Adipocyte (in vitro differentiated cells): ENCODE measurements at regions not wholly inside any gene's neighbourhood (a gene's known extent, or its start where the extent isn't known, plus 50 kb on each side); places are given as distances from the start of the nearest gene placed in this dataset.

Source experiments
- DNase-seq: peaks from one replicate; pipeline ENCODE4 v3.0.0-alpha.2; 2015; ENCODE audit warnings: low read depth
- H3K27me3 ChIP-seq: replicated peaks from 2 replicates; pipeline ENCODE4 v1.7.0; 2013; ENCODE audit warnings: mild to moderate bottlenecking, low read length, moderate library complexity; ENCODE audit not compliant: control insufficient read depth, insufficient read depth
- H3K36me3 ChIP-seq: 2 replicates; pipeline ENCODE4 v1.7.0; 2013; ENCODE audit warnings: low read length, mild to moderate bottlenecking, moderate library complexity; ENCODE audit not compliant: control insufficient read depth, insufficient read depth, severe bottlenecking
- H3K4me1 ChIP-seq: 2 replicates; pipeline ENCODE4 v1.7.0; 2013; ENCODE audit warnings: mild to moderate bottlenecking, low read length, moderate library complexity; ENCODE audit not compliant: control insufficient read depth, insufficient read depth
- H3K4me3 ChIP-seq: 2 replicates; pipeline ENCODE4 v1.7.0; 2013; ENCODE audit warnings: mild to moderate bottlenecking, low read length, moderate library complexity
- H3K9ac ChIP-seq: 2 replicates; pipeline ENCODE4 v1.7.0; 2013; ENCODE audit warnings: mild to moderate bottlenecking, low read length, moderate library complexity
- H3K9me3 ChIP-seq: 2 replicates; pipeline ENCODE4 v1.7.0; 2013; ENCODE audit warnings: mild to moderate bottlenecking, low read length, moderate library complexity; ENCODE audit not compliant: control insufficient read depth

DNA sequence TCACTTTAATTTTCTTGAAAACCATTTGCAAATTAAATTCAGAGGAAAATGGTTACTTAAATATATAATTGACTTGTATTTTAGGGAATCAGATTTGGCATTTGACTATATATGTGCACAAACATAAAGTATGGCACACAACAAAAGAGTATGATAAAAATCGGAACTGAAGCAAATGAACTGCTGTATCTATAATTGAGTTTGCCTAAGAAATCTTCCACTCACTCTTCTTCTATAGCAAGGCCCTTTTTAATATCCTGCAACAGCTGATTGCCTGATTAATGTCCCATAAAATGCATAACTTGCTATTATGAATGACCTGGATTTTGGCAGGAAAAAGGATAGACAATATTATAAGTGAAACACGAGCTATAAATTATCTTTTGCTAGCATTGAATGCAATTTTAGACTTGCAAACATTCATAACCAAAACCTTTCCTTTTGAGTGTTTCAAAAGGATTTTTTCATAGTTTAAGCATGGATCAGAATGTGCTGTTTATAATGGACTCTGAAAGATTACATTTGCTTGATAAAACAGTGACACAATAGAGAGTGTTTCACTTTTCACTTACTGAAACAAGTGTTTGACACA, 2204.3 kb downstream of the MRPL39 start:
- Histone ChIP-seq H3K4me1 (no peaks in the 10 kb centered on the region), H3K9me3 (no peaks in the 10 kb centered on the region), H3K4me3 (no peak overlapping the region), H3K27me3 (no peaks in the 10 kb centered on the region), H3K36me3 (no peaks in the 10 kb centered on the region), H3K9ac (no peak overlapping the region)
- DNase-seq, result no peak

DNA sequence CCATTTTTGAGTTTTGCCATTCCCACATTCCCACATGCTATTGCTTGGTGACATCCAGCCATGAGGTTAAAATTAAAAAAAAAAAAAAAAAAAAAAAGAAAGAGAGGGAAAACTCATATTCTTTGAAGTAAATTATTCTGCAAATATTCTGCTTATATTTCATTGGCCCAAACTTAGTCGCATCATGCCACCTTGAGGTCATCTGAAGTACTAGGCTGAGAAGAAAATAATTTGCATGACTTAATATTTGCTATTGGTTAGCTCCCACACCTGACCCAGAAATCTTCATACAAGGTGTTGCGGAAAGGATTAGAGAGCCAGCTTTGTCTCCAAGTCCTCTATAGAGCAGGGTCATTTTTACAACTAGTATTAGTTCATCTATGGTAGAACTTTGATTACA, 2206.0 kb downstream of the MRPL39 start:
- Histone ChIP-seq H3K27me3 (no peaks in the 10 kb centered on the region), H3K36me3 (no peaks in the 10 kb centered on the region)

DNA sequence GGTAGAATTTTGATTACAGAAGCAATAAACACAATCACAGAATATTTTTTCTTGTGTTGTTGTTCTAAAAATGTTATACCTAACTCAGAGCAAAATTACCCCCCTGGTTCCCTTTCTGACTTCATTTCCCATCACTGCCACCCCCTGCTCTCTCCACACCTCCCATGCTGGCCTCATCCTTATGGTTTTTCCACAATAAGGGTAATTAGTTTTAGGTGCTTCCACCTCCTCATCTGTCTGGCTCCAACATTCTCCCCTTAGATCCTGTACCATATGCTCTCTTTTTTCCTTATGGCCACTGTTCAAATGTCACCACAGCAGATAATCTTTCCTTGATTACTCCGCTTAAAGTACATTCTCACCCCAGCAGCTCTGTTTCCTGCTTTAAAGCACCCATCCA, 2208.6 kb downstream of the MRPL39 start:
- Histone ChIP-seq H3K36me3 (no peaks in the 10 kb centered on the region), H3K4me3 (no peak overlapping the region), H3K4me1 (no peaks in the 10 kb centered on the region), H3K9me3 (no peaks in the 10 kb centered on the region), H3K27me3 (no peaks in the 10 kb centered on the region), H3K9ac (no peak overlapping the region)
- DNase-seq, result no peak

More for the DNA sequence above, 2206.0 kb downstream of the MRPL39 start:
- no peak overlapping the region for H3K4me3 ChIP-seq
- no peaks in the 10 kb centered on the region for H3K4me1 ChIP-seq
- DNase-seq, result no peak
- H3K9ac ChIP-seq, result no peak overlapping the region
- H3K9me3 ChIP-seq, result no peaks in the 10 kb centered on the region

DNA sequence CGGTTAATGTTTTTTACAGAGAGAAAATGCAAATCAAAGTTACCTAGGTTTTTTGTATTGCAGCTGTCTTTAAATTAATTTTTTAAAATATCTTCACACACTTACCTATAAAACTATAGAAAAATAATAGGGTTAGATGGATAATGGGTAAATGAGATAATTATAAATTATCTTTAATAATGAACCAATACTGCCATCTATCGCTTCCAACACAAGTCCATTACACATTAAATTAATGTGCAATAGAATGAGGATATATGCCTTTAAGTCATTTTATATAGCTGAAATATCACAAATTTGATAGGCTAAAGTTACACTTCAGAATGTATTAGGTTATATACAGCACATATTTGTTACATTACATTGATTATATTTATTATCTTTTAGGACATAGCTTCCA, 2212.8 kb downstream of the MRPL39 start:
- Histone ChIP-seq H3K36me3 (no peaks in the 10 kb centered on the region), H3K4me1 (no peaks in the 10 kb centered on the region), H3K27me3 (no peaks in the 10 kb centered on the region), H3K4me3 (no peak overlapping the region), H3K9ac (no peak overlapping the region), H3K9me3 (no peaks in the 10 kb centered on the region)
- no peak for DNase-seq

DNA sequence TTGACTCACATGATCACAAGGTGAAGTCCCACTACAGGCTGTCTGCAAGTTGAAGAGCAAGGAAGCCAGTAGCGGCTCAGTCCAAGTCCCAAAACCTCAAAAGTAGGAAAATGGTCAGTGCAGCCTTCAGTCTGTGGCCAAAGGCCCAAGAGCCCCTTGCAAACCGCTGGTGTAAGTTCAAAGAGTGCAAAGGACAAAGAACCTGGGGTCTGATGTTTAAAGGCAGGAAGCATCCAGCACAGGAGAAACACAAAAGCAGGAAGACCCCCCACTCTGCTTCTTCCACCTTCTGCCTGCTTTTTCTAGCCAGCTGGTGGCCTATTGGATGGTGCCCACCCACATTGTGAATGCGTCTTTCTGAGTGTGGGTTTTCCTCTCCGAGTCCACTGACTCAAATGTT, 2222.6 kb downstream of the MRPL39 start:
- Histone ChIP-seq H3K36me3 (no peaks in the 10 kb centered on the region), H3K4me1 (no peaks in the 10 kb centered on the region), H3K27me3 (no peaks in the 10 kb centered on the region), H3K9me3 (no peaks in the 10 kb centered on the region), H3K9ac (no peak overlapping the region), H3K4me3 (no peak overlapping the region)
- DNase-seq, result no peak

DNA sequence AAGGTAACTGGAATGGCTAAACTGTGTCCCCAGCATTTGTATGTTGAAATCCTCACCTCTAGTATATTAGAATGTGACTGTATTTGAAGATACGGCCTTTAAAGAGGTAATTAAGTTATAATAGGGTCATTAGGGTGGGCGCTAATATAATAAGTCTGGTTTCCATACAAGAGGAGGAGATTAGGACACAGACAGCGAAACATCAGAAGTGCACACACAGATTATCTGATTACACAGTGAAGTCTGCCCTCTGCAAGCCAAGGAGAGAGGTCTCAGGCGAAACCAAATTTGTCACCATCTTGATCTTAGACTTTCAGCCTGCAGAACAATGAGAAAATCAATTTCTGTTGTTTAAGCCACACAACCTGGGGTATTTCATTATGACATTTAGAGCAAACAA, 2233.1 kb downstream of the MRPL39 start:
- Histone ChIP-seq H3K4me3 (no peak overlapping the region), H3K9ac (no peak overlapping the region), H3K36me3 (no peaks in the 10 kb centered on the region), H3K27me3 (no peaks in the 10 kb centered on the region), H3K9me3 (peaks cover 4% of the 10 kb centered on the region), H3K4me1 (no peaks in the 10 kb centered on the region)
- no peak for DNase-seq

DNA sequence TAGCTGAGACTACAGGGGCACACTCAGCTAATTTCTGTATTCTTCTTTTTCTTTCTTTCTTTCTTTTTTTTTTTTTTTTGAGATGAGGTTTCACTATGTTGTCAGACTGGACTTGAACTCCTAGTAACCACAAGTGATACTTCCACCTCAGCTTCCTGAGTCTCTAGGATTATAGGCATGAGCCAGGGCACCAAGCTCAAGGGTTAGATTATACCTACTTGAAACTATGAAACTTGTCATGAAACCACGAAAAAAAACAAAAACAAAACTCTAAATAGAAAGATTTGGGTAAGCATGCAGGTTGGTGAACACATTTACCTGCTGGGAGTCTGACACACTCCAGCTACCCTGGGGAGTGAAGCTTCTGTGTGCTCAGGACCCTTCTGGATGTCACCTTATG, 2250.4 kb downstream of the MRPL39 start:
- no peak for DNase-seq
- H3K4me3 ChIP-seq, result no peak overlapping the region

DNA sequence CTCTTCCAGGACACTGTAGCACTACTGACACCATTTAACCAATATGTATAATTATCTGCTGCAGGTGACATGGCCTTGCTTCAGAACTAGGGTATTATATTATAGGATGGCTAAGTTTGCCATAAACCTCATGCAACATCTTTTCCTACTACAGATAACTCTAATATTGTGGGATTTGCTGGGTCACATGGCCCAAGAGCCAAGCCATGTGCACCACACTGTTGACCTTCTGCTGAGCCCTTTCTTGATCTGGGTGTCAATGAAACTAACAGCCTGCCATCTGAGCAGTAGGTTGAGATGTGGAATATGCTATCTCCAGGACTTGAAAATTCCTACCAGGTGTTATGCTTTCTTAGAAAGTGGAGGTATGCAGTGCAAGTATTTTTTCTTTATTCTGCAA, 2291.1 kb downstream of the MRPL39 start:
- Histone ChIP-seq H3K27me3 (no peaks in the 10 kb centered on the region), H3K4me1 (no peaks in the 10 kb centered on the region), H3K36me3 (no peaks in the 10 kb centered on the region), H3K9ac (no peak overlapping the region), H3K9me3 (no peaks in the 10 kb centered on the region), H3K4me3 (no peak overlapping the region)
- no peak for DNase-seq

More for the DNA sequence above, 2250.4 kb downstream of the MRPL39 start:
- H3K36me3 ChIP-seq, result no peaks in the 10 kb centered on the region
- no peaks in the 10 kb centered on the region for H3K27me3 ChIP-seq
- no peaks in the 10 kb centered on the region for H3K4me1 ChIP-seq
- no peak overlapping the region for H3K9ac ChIP-seq
- no peaks in the 10 kb centered on the region for H3K9me3 ChIP-seq

DNA sequence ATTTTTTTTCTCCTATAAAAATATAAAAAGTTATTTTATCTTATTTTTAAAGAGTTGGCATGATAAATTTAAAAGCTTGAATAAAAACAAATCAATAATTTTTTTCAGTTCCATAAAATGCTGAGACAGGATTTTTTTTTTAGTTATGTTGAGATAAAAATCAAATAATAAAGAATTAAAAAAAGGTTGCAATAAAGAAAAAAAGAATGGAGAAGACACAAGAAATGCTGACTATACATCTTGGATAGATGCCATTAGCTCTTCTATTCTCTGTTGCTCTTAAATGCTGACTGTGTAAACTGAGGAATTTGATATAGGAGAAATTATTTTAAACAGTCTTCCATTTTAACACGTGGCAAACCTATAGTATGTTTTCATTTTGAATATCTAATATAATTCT, 2298.5 kb downstream of the MRPL39 start:
- Histone ChIP-seq H3K27me3 (no peaks in the 10 kb centered on the region), H3K36me3 (no peaks in the 10 kb centered on the region), H3K4me3 (no peak overlapping the region), H3K4me1 (no peaks in the 10 kb centered on the region), H3K9ac (no peak overlapping the region), H3K9me3 (no peaks in the 10 kb centered on the region)
- no peak for DNase-seq

DNA sequence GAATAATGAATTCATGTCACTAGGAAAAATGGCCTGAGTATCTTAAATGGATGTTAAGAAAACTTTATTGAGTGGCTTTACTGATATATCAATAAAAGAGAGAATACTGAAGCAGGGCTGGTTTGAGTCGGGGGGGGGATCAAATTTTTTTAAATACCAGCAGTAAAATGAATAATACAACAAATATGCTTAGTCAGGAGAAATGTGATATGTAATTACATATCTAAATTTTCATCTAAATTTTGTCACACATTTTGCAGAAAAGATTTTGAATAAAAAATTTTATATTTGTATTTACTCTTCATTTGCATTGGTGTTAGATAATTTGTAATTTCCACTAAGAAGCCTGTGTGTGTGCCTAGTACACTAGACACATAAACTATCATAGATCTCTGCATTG, 2300.2 kb downstream of the MRPL39 start:
- Histone ChIP-seq H3K27me3 (no peaks in the 10 kb centered on the region), H3K9ac (no peak overlapping the region), H3K4me1 (no peaks in the 10 kb centered on the region), H3K9me3 (no peaks in the 10 kb centered on the region), H3K4me3 (no peak overlapping the region), H3K36me3 (no peaks in the 10 kb centered on the region)
- DNase-seq, result no peak

DNA sequence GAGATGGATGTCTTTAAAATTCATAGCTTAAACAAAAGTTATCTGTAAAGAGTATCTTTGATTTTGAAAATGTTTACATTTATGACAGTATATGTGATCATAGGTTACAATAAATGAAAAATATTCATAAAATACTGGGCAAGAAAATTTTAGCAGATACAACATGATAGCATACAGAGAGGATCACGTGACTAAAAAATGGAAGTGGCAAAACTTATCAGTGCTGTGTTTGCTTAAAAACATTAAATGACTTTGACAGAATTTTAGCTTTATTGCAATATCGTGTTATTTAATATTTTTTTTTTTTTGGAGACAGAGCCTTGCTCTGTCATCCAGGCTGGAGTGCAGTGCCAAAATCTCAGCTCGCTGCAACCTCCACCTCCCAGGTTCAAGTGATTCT, 2294.1 kb downstream of the NCAM2 start:
- Histone ChIP-seq H3K9ac (no peak overlapping the region), H3K4me3 (no peak overlapping the region), H3K36me3 (no peaks in the 10 kb centered on the region), H3K9me3 (no peaks in the 10 kb centered on the region), H3K27me3 (no peaks in the 10 kb centered on the region), H3K4me1 (no peaks in the 10 kb centered on the region)
- no peak for DNase-seq

DNA sequence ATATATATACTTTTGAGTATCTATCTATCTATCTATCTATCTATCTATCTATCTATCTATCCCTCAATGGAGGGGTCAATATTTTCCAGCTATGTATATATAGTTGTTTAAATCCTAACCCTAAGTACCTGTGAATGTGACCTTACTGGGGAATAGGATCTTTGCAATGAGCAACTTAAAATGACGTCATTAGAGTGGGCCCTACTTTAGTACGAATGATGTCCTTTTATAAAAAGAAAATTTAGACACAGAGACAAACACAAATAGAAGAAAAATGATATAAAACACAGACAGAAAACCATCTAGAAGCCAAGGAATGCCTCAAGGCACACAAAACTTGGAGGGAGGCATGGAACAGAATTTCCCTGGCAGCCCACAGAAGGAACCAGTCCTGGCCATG, 2283.7 kb downstream of the NCAM2 start:
- DNase-seq, result no peak
- no peaks in the 10 kb centered on the region for H3K4me1 ChIP-seq
- H3K36me3 ChIP-seq, result no peaks in the 10 kb centered on the region
- no peak overlapping the region for H3K4me3 ChIP-seq
- no peaks in the 10 kb centered on the region for H3K27me3 ChIP-seq
- H3K9me3 ChIP-seq, result peaks cover 3% of the 10 kb centered on the region
- no peak overlapping the region for H3K9ac ChIP-seq
